ENCODE measurements at regions not wholly inside any gene's neighbourhood (a gene's known extent, or its start where the extent isn't known, plus 50 kb on each side); places are given as distances from the start of the nearest gene placed in this dataset.
"Not testable (repeated sequence)": the region's sequence is repeated elsewhere in the genome, so short reads cannot be mapped to it uniquely, and the experiment has no call there.

DNA sequence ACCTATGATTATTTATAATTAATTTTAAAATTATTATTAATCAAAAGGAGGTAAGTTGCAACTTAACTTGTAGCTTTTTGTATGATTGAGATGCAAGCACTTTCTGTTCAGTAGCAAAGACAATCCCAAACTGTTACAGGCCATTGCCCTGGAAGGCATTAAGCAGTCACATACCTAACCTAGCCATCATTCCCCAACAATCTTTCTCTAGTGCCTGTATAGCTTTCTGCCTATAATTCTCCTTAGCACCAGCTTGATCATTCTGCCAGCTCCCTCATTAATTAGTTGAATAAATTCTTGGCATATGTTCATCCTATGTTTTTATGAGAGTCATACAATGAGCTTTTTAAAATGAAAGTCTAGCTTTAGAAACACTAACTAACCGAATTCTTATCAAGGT is 178.9 kb upstream of the TMEM106B start:
- no peak overlapping the region for H3K4me3 ChIP-seq (ENCODE audit: low read length)
- peak; percentile 2 for DNase-seq (ENCODE audit: low read depth)
- TF ChIP-seq, protein P1, sequence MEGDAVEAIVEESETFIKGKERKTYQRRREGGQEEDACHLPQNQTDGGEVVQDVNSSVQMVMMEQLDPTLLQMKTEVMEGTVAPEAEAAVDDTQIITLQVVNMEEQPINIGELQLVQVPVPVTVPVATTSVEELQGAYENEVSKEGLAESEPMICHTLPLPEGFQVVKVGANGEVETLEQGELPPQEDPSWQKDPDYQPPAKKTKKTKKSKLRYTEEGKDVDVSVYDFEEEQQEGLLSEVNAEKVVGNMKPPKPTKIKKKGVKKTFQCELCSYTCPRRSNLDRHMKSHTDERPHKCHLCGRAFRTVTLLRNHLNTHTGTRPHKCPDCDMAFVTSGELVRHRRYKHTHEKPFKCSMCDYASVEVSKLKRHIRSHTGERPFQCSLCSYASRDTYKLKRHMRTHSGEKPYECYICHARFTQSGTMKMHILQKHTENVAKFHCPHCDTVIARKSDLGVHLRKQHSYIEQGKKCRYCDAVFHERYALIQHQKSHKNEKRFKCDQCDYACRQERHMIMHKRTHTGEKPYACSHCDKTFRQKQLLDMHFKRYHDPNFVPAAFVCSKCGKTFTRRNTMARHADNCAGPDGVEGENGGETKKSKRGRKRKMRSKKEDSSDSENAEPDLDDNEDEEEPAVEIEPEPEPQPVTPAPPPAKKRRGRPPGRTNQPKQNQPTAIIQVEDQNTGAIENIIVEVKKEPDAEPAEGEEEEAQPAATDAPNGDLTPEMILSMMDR (conservative IDR thresholded peaks at IDR 0.05; ENCODE audit: low read length): no peak

DNA sequence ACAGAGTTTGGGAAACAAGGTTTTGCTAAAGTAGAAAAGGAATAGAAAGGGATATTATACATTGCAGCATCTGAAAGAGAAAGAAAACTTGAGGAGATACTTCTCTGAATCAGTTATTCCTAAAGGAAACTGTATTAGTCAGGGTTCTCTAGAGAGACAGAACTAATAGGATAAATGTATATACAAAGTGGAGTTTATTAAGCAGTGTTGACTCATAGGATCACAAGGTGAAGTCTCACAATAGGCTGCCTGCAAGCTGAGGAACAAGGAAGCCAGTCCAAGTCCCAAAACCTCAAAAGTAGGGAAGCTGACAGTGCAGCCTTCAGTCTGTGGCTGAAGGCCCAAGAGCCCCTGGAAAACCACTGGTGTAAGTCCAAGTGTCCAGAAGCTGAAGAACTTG is 167.6 kb upstream of the TMEM106B start:
- DNase-seq (ENCODE audit: low read depth); H3K4me3 ChIP-seq (ENCODE audit: low read length): not testable (repeated sequence)

DNA sequence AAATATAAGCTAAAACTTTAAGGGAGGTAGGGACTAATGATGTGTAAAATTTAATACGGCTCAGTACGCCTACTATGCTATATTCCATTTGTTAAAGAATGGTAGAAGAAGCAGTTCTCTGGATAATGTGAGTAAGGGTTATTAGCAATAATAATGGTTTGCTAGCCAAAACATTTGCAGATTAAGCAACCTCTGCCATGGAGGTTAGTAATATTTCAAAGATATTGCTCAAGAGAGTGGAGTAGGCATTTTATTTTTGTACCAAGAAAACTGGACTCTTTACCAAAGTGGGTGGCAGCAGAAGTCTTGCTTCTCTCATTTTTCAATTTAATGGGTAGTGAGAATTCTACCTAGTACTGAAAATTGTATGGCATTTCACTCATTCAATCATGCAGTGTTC is 158.9 kb upstream of the TMEM106B start:
- no peak overlapping the region for H3K4me3 ChIP-seq (ENCODE audit: low read length)
- TF ChIP-seq, protein P1 (conservative IDR thresholded peaks at IDR 0.05; ENCODE audit: low read length): no peak
- no peak for DNase-seq (ENCODE audit: low read depth)

DNA sequence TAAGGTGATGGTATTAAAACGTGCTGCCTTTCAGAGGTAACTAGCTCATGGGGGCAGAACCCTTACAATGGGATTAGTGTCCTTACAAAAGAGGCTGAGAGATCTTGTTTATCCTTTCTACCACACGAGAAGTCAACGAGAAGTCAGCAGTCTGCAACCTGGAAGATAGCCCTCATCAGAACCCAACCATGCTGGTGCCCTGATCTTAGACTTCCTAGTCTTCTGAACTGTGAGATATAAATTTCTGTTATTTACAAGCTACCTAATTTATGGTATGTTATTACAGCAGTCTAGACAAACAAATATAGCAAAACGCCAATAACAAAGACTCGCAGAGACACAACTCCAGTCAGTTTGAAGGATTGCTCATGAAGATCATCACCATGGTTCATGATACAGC is 157.5 kb upstream of the TMEM106B start:
- H3K4me3 ChIP-seq (ENCODE audit: low read length): no peak overlapping the region
- DNase-seq (ENCODE audit: low read depth): no peak
- TF ChIP-seq, protein P1 (conservative IDR thresholded peaks at IDR 0.05; ENCODE audit: low read length): no peak

DNA sequence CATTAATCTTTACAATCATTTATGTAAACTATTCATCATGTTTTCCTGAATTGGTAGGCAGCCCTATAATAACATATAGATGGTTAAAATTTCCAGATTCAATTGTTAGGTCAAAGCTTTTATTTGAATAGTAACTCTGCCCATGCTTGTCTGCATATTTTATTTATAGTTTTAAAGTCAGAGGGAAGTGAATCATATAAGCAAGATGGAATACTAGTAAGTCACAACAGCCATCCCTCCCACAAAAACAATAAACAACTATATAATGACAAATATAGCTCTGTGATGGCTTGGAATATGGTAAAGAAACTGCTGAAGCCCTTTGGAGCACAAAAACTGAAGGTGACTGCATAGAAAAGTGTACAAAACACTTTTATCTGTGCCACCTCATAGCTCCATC is 156.3 kb upstream of the TMEM106B start:
- TF ChIP-seq, protein P1 (conservative IDR thresholded peaks at IDR 0.05; ENCODE audit: low read length): no peak
- no peak for DNase-seq (ENCODE audit: low read depth)
- no peak overlapping the region for H3K4me3 ChIP-seq (ENCODE audit: low read length)

DNA sequence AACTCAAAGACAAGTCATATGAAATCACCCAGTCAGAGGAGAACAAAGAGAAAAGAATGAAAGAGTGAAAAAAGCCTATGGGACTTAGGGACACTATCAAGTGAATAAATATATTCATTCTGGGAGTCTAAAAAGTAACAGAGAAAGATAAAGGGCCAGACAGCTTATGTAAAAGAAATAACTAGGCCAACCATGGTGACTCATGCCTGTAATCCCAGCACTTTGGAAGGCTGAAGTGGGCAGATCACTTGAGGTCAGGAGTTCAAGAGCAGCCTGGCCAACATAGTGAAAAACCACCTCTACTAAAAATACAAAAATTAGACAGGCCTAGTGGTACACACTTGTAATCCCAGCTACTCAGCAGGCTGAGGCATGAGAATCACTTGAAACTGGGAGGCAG is 154.7 kb upstream of the TMEM106B start:
- no peak overlapping the region for H3K4me3 ChIP-seq (ENCODE audit: low read length)
- TF ChIP-seq, protein P1 (conservative IDR thresholded peaks at IDR 0.05; ENCODE audit: low read length): no peak
- DNase-seq (ENCODE audit: low read depth): no peak

DNA sequence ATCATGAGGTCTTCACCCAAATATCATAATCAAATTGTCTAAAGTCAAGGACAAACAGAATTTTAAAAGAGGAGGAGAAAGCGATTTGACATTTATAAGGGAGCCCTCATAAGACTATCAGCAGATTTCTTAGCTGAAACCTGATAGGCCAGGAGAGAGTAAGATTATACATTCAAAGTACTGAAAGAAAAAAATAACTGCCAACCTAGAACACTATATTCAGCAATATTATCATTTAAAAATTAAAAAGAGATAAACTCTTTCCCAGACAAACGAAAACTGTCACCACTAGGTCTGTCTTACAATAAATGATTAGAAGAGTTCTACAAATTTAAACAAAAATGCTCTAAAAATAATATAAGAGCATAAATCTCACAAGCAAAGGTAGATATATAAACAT is 154.1 kb upstream of the TMEM106B start:
- no peak for DNase-seq (ENCODE audit: low read depth)
- TF ChIP-seq, protein P1 (conservative IDR thresholded peaks at IDR 0.05; ENCODE audit: low read length): no peak
- H3K4me3 ChIP-seq (ENCODE audit: low read length): no peak overlapping the region

DNA sequence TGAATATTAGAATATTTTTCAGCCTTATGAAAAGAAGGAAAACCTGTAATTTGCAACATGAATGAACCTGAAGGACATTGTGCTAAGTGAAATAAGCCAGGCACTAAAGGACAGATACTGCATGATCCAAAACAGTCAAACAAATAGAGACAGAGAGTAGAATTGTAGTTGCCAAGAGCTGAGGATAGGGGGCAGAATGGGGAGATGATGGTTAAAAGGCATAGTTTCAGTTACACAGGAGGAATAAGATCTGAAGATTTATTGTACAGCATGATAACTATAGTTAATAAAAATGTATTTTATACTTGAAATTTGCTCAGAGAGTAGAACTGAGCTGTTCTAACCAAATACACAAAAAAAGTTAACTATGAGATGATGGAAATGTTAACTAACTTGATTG is 149.0 kb upstream of the TMEM106B start:
- TF ChIP-seq, protein P1 (conservative IDR thresholded peaks at IDR 0.05; ENCODE audit: low read length): no peak
- no peak overlapping the region for H3K4me3 ChIP-seq (ENCODE audit: low read length)
- no peak for DNase-seq (ENCODE audit: low read depth)

Measured in AG10803 (cell line).